ENCODE measurements at regions not wholly inside any gene's neighbourhood (a gene's known extent, or its start where the extent isn't known, plus 50 kb on each side); places are given as distances from the start of the nearest gene placed in this dataset.

GRCh38 chr12:128021561-128021960 lies 245.4 kb upstream of the TMEM132C start:
- TF ChIP-seq CTCF (IDR thresholded peaks at IDR 0.05) (no peak), POLR2A (IDR thresholded peaks at IDR 0.05) (no peak)

Data from heart left ventricle (tissue), 13 donors.